HepG2 (cell line): ENCODE measurements at regions not wholly inside any gene's neighbourhood (a gene's known extent, or its start where the extent isn't known, plus 50 kb on each side); places are given as distances from the start of the nearest gene placed in this dataset.

ENCODE experiments used
- ATAC-seq: fragments of 200-7000 bp; cut with Tn5 transposase; 3 replicates; pipeline ENCODE4 v1.9.1; 2020; ENCODE audit warnings: mild to moderate bottlenecking, moderate library complexity
- BruUV-seq: library from RNA; stranded (reverse); fragments of 400-500 nt; replicated peaks from 2 replicates; lab custom pipeline; 2021; lab: Mats Ljungman, UMichigan
- CTCF ChIA-PET: fragments of 300-600 bp; formaldehyde crosslinking; extraction: SDS; loops from one replicate; lab custom pipeline; 2021; ENCODE audit warnings: low total read pairs, inconsistent platforms, low intra/inter-chr PET ratio; lab: Yijun Ruan, JAX
- POLR2A ChIA-PET: fragments of 350-600 bp; sonication (Branson Sonifier 250); formaldehyde crosslinking; loops from one replicate; lab custom pipeline; 2020; ENCODE audit warnings: antibody characterized with exemption, inconsistent platforms; lab: Yijun Ruan, JAX
- DNase-seq: peaks from one replicate; pipeline ENCODE4 v3.0.0-alpha.2; 2015; ENCODE audit warnings: low spot score
- FAIRE-seq: peaks from 3 replicates; lab custom pipeline; 2011; peaks lifted over from hg19 to GRCh38; lab: Jason Lieb, UNC
- H2AFZ ChIP-seq: one replicate; pipeline ENCODE4 v1.6.1; 2011; ENCODE audit warnings: low read length, inconsistent platforms
- H3K27ac ChIP-seq: fragments of 300-600 bp; 3 replicates; pipeline ENCODE4 v1.8.0; 2011; ENCODE audit warnings: mixed run types, mild to moderate bottlenecking, mixed read lengths, low read length, inconsistent platforms; ENCODE audit not compliant: insufficient read depth; ENCODE audit errors: extremely low read length
- H3K27me3 ChIP-seq, 2 experiments: fragments of 200-600 bp in 1 of 2; 2 replicates in 1 of 2; 3 replicates in 1 of 2; pipeline versions ENCODE4 v1.6.0 to v1.8.0; 2011; ENCODE audit warnings: low read length in 2 of 2, mild to moderate bottlenecking in 2 of 2, moderate library complexity in 2 of 2, inconsistent platforms in 1 of 2; ENCODE audit not compliant: insufficient read depth in 2 of 2, control insufficient read depth in 1 of 2
- H3K36me3 ChIP-seq, 2 experiments: fragments of 200-600 bp in 1 of 2; replicated peaks in 1 of 2; 2 replicates in 1 of 2; 3 replicates in 1 of 2; pipeline versions ENCODE4 v1.5.1 to v1.8.0; 2011; ENCODE audit warnings: low read length in 2 of 2, inconsistent platforms in 1 of 2; ENCODE audit not compliant: insufficient read depth in 2 of 2, control insufficient read depth in 1 of 2
- H3K4me1 ChIP-seq: 2 replicates; pipeline ENCODE4 v1.5.1; 2012; ENCODE audit warnings: low read length, inconsistent platforms; ENCODE audit not compliant: insufficient read depth
- H3K4me2 ChIP-seq: 2 replicates; pipeline ENCODE4 v1.6.0; 2011; ENCODE audit warnings: low read depth, low read length, inconsistent platforms
- H3K4me3 ChIP-seq, 3 experiments: fragments of 200-600 bp in 1 of 3; sonication (generic), shearing (Covaris generic) in 1 of 3; replicated peaks in 1 of 3; 2 replicates each; pipeline ENCODE4 v1.5.1; 2011 to 2016; ENCODE audit warnings: low read length in 3 of 3, inconsistent platforms in 2 of 3, low read depth in 2 of 3, mild to moderate bottlenecking in 2 of 3, control low read depth in 1 of 3, mixed read lengths in 1 of 3; ENCODE audit not compliant: insufficient read depth in 1 of 3
- H3K79me2 ChIP-seq: one replicate; pipeline ENCODE4 v1.6.1; 2011; ENCODE audit warnings: low read length, inconsistent platforms; ENCODE audit not compliant: insufficient read depth
- H3K9ac ChIP-seq: 2 replicates; pipeline ENCODE4 v1.6.0; 2011; ENCODE audit warnings: mild to moderate bottlenecking, low read depth, low read length, inconsistent platforms; ENCODE audit not compliant: insufficient read depth
- H3K9me3 ChIP-seq: 2 replicates; pipeline ENCODE4 v1.5.1; 2012; ENCODE audit warnings: mild to moderate bottlenecking, low read length
- H4K20me1 ChIP-seq: 2 replicates; pipeline ENCODE4 v1.6.0; 2011; ENCODE audit warnings: inconsistent platforms, mild to moderate bottlenecking, low read length, moderate library complexity; ENCODE audit not compliant: insufficient read depth
- ADNP ChIP-seq: sonication (generic); formaldehyde crosslinking; IDR thresholded peaks from 2 replicates; pipeline ENCODE4 v1.4.0; 2020; ENCODE audit warnings: missing genetic modification reagents
- HCFC1 ChIP-seq: fragments of 150-350 bp; IDR thresholded peaks from 2 replicates; pipeline ENCODE4 v1.6.1; 2014; ENCODE audit warnings: low read depth, low read length
- HMG20A ChIP-seq: IDR thresholded peaks from 2 replicates; pipeline ENCODE4 v1.6.1; 2016; ENCODE audit warnings: borderline replicate concordance
- HOXA5 ChIP-seq: sonication (generic); formaldehyde crosslinking; IDR thresholded peaks from 2 replicates; pipeline ENCODE4 v1.4.0; 2020; ENCODE audit warnings: missing genetic modification reagents
- KAT2B ChIP-seq: fragments of 150-350 bp; IDR thresholded peaks from 2 replicates; pipeline ENCODE4 v1.6.1; 2014; ENCODE audit warnings: low read depth, low read length, borderline replicate concordance
- MTA1 ChIP-seq: sonication (generic); formaldehyde crosslinking; IDR thresholded peaks from 2 replicates; pipeline ENCODE4 v1.4.0; 2020; ENCODE audit warnings: missing genetic modification reagents, mild to moderate bottlenecking, borderline replicate concordance
- NCOA5 ChIP-seq: sonication (generic); formaldehyde crosslinking; IDR thresholded peaks from 2 replicates; pipeline ENCODE4 v1.4.0; 2020; ENCODE audit warnings: missing genetic modification reagents
- NFATC3 ChIP-seq: sonication (generic); formaldehyde crosslinking; IDR thresholded peaks from 2 replicates; pipeline ENCODE4 v1.5.1; 2020; ENCODE audit warnings: mild to moderate bottlenecking, missing genetic modification reagents
- RBM39 ChIP-seq: fragments of 200-400 bp; formaldehyde crosslinking; IDR thresholded peaks from one replicate; pipeline ENCODE4 v1.6.1; 2018; ENCODE audit warnings: antibody characterized with exemption, mild to moderate bottlenecking, low read depth, low read length; ENCODE audit not compliant: poor library complexity, severe bottlenecking
- SMAD1 ChIP-seq: sonication (generic); formaldehyde crosslinking; IDR thresholded peaks from 2 replicates; pipeline ENCODE4 v1.4.0; 2020; ENCODE audit warnings: missing genetic modification reagents, low read depth, mild to moderate bottlenecking, borderline replicate concordance
- ZFP62 ChIP-seq: sonication (generic); formaldehyde crosslinking; IDR thresholded peaks from 2 replicates; pipeline ENCODE4 v1.4.0; 2020; ENCODE audit warnings: missing genetic modification reagents
- ZNF274 ChIP-seq: sonication (generic); formaldehyde crosslinking; IDR thresholded peaks from 2 replicates; pipeline ENCODE4 v1.5.1; 2020; ENCODE audit warnings: mild to moderate bottlenecking, missing genetic modification reagents
- ZNF329 ChIP-seq: sonication (generic); formaldehyde crosslinking; IDR thresholded peaks from 2 replicates; pipeline ENCODE4 v1.9.0; 2021; ENCODE audit warnings: low read depth, mild to moderate bottlenecking, missing genetic modification reagents
- ZNF335 ChIP-seq: sonication (generic); formaldehyde crosslinking; IDR thresholded peaks from 2 replicates; pipeline ENCODE4 v1.4.0; 2020; ENCODE audit warnings: missing genetic modification reagents
- ZNF367 ChIP-seq: sonication (generic); formaldehyde crosslinking; IDR thresholded peaks from 2 replicates; pipeline ENCODE4 v1.4.0; 2020; ENCODE audit warnings: missing genetic modification reagents, borderline replicate concordance
- ZNF44 ChIP-seq: sonication (generic); formaldehyde crosslinking; IDR thresholded peaks from 2 replicates; pipeline ENCODE4 v1.5.1; 2020; ENCODE audit warnings: mild to moderate bottlenecking, missing genetic modification reagents
- ZNF501 ChIP-seq: sonication (generic); formaldehyde crosslinking; IDR thresholded peaks from 2 replicates; pipeline ENCODE4 v1.5.1; 2020; ENCODE audit warnings: mild to moderate bottlenecking, moderate library complexity, missing genetic modification reagents
- in situ Hi-C: cut with HindIII; loops from 2 replicates; pipeline ENCODE4 v1.10.0; 2017; ENCODE audit warnings: low pct_unique_long_range_greater_than_20kb; ENCODE audit not compliant: extremely low pct_ligation_motif_present
- intact Hi-C: fragments of 100-400 bp; cut with micrococcal nuclease; formaldehyde crosslinking; loops from one replicate; pipeline ENCODE4 v1.10.0; 2022; ENCODE audit not compliant: unreplicated experiment
- TF ChIP-seq, protein P1 (sequence below): sonication (generic); formaldehyde crosslinking; IDR thresholded peaks from 2 replicates; pipeline ENCODE4 v1.8.0; 2022; ENCODE audit warnings: missing genetic modification reagents, mild to moderate bottlenecking, inconsistent platforms, borderline replicate concordance
- TF ChIP-seq, protein P2 (sequence below): sonication (generic); formaldehyde crosslinking; IDR thresholded peaks from 2 replicates; pipeline ENCODE4 v1.5.0; 2020; ENCODE audit warnings: missing genetic modification reagents
- TF ChIP-seq, protein P3 (sequence below): sonication (generic); formaldehyde crosslinking; IDR thresholded peaks from 2 replicates; pipeline ENCODE4 v1.8.1; 2023; ENCODE audit warnings: missing genetic modification reagents, inconsistent platforms, borderline replicate concordance

DNA sequence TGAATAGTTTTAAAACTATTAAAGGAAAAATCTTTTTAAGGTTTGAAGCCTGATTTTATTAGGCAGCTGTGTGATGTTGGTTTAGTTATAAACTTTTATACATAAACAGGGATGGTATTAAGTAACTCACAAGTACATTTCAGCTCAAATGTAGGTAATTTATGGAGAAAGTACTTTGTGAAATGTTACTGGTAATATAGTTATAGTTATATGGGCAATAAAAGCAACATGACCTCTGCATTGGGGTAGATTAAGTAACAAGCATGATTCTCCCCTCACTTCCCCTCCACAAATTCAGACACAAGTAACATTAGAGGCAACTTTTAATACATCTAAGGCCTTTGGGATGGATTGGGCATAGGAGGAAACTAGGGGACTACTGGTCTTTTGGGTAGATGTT lies 154.3 kb upstream of the ID4 start:
- no peaks in the 10 kb centered on the region for H3K4me1 ChIP-seq
- DNase-seq (no peak), ATAC-seq (no peak), FAIRE-seq (no peak)
- ChIA-PET CTCF (no interaction called here), POLR2A (no interaction called here)
- BruUV-seq = no TSS peak
- intact Hi-C loops = no loop called here
- H3K27ac ChIP-seq = no peak overlapping the region
- H3K4me2 ChIP-seq = no peak overlapping the region
- no peaks in the 10 kb centered on the region for H3K27me3 ChIP-seq
- no peak for TF ChIP-seq SMAD1 (CRISPR knock-in tag)
- no peak for TF ChIP-seq HMG20A
- no peak for TF ChIP-seq ADNP (CRISPR knock-in tag)
- no peak for TF ChIP-seq ZNF367 (CRISPR knock-in tag)
- TF ChIP-seq HOXA5 (CRISPR knock-in tag) = no peak
- no peak for TF ChIP-seq ZFP62 (CRISPR knock-in tag)
- no peak for TF ChIP-seq RBM39
- TF ChIP-seq, protein P1, sequence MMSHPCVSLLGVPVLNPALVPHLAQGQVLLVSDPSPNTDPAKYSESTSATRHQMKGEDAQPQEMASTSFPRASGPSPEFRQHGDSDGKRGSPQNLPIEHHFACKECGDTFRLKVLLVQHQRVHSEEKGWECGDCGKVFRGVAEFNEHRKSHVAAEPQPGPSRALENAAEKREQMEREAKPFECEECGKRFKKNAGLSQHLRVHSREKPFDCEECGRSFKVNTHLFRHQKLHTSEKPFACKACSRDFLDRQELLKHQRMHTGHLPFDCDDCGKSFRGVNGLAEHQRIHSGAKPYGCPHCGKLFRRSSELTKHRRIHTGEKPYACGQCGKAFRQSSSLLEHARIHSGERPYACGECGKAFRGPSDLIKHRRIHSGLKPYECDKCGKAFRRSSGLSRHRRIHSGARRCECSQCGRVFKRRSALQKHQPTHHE (CRISPR knock-in tag) = no peak
- TF ChIP-seq HCFC1 = no peak
- no peak for TF ChIP-seq ZNF274 (CRISPR knock-in tag)
- TF ChIP-seq MTA1 (CRISPR knock-in tag) = no peak
- no peak for TF ChIP-seq ZNF335
- no peak for TF ChIP-seq NCOA5
- no peak for TF ChIP-seq ZNF44 (CRISPR knock-in tag)
- TF ChIP-seq, protein P2, sequence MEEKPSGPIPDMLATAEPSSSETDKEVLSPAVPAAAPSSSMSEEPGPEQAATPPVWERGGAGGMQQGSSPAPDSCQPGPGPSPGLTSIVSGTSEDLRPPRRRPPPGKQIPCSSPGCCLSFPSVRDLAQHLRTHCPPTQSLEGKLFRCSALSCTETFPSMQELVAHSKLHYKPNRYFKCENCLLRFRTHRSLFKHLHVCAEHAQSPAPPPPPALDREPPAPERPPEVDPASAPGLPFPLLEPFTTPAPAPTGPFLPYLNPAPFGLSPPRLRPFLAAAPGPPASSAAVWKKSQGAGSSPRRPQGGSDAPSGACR = no peak
- TF ChIP-seq ZNF329 (CRISPR knock-in tag) = no peak
- no peak for TF ChIP-seq NFATC3 (CRISPR knock-in tag)
- no peak for TF ChIP-seq ZNF501 (CRISPR knock-in tag)
- TF ChIP-seq, protein P3, sequence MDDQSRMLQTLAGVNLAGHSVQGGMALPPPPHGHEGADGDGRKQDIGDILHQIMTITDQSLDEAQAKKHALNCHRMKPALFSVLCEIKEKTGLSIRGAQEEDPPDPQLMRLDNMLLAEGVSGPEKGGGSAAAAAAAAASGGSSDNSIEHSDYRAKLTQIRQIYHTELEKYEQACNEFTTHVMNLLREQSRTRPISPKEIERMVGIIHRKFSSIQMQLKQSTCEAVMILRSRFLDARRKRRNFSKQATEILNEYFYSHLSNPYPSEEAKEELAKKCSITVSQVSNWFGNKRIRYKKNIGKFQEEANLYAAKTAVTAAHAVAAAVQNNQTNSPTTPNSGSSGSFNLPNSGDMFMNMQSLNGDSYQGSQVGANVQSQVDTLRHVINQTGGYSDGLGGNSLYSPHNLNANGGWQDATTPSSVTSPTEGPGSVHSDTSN = no peak
- TF ChIP-seq KAT2B = no peak
- no peaks in the 10 kb centered on the region for H3K36me3 ChIP-seq
- H3K9me3 ChIP-seq = no peaks in the 10 kb centered on the region
- H3K79me2 ChIP-seq = no peaks in the 10 kb centered on the region
- H4K20me1 ChIP-seq = no peaks in the 10 kb centered on the region
- no peak overlapping the region for H3K9ac ChIP-seq
- H2AFZ ChIP-seq = no peak overlapping the region
- in situ Hi-C loops = no loop called here
- no peak overlapping the region for H3K4me3 ChIP-seq
